ENCODE measurements at regions not wholly inside any gene's neighbourhood (a gene's known extent, or its start where the extent isn't known, plus 50 kb on each side); places are given as distances from the start of the nearest gene placed in this dataset.

DNA sequence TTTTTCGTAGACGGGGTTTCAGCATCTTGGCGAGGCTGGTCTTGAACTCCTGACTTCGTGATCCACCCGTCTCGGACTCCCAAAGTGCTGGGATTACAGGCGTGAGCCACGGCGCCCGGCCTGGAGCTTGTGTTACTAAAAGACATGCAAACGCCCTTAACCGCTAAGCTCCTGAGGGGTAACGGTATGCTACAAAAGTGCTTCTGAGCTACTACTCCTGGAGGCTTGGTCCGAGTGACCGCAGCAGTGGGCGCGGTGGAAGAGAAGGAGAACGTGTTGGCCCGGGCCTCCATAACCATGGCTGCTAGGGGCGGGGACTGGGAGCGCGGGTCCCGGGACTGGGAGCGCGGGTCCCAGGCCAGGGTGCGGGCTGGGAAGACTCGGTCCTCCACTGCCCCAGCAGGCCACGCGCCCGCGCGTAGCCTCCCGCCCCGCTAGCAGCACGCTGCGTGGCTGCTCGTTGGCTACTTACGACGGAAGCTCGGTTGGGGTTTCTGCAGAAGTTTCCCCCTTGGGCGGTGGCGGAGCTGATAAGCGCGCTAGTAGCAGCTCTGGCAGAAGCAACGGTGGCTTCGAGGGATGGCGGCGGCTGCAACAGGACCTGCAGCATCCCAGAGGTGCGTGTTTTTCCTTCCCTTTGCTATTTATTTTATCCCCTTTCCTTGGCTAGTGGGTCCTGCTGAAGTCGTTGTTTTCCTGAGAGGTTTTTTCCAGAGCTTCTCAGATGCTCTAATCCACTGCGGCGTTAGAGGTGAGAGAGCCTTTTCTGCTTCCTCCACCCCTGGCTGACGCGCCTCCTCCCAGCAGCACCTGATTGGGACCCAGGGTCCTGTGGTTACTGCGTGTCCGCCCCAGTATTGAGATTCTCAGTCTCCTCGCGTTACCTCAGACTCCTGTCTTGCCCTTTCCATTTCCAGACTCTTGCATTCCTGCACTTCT is 69.2 kb upstream of the CCDC180 start (continued):
- TF ChIP-seq, protein P1, sequence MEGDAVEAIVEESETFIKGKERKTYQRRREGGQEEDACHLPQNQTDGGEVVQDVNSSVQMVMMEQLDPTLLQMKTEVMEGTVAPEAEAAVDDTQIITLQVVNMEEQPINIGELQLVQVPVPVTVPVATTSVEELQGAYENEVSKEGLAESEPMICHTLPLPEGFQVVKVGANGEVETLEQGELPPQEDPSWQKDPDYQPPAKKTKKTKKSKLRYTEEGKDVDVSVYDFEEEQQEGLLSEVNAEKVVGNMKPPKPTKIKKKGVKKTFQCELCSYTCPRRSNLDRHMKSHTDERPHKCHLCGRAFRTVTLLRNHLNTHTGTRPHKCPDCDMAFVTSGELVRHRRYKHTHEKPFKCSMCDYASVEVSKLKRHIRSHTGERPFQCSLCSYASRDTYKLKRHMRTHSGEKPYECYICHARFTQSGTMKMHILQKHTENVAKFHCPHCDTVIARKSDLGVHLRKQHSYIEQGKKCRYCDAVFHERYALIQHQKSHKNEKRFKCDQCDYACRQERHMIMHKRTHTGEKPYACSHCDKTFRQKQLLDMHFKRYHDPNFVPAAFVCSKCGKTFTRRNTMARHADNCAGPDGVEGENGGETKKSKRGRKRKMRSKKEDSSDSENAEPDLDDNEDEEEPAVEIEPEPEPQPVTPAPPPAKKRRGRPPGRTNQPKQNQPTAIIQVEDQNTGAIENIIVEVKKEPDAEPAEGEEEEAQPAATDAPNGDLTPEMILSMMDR (IDR thresholded peaks at IDR 0.05; ENCODE audit: control extremely low read depth in 1 of 3, insufficient read depth in 1 of 3, low read depth in 1 of 3, low read length in 3 of 3): no peak
- TF ChIP-seq, protein P2, sequence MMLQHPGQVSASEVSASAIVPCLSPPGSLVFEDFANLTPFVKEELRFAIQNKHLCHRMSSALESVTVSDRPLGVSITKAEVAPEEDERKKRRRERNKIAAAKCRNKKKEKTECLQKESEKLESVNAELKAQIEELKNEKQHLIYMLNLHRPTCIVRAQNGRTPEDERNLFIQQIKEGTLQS (IDR thresholded peaks at IDR 0.05; ENCODE audit: insufficient read depth, low read depth, low read length): no peak
- TF ChIP-seq, protein P3, sequence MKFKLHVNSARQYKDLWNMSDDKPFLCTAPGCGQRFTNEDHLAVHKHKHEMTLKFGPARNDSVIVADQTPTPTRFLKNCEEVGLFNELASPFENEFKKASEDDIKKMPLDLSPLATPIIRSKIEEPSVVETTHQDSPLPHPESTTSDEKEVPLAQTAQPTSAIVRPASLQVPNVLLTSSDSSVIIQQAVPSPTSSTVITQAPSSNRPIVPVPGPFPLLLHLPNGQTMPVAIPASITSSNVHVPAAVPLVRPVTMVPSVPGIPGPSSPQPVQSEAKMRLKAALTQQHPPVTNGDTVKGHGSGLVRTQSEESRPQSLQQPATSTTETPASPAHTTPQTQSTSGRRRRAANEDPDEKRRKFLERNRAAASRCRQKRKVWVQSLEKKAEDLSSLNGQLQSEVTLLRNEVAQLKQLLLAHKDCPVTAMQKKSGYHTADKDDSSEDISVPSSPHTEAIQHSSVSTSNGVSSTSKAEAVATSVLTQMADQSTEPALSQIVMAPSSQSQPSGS (IDR thresholded peaks at IDR 0.05; ENCODE audit: low read length): no peak
- TF ChIP-seq POU5F1 (IDR thresholded peaks at IDR 0.05; ENCODE audit: low read depth, low read length) (no peak), HDAC6 (IDR thresholded peaks at IDR 0.05; ENCODE audit: low read depth, low read length) (no peak), BCL11A (IDR thresholded peaks at IDR 0.05; ENCODE audit: low read depth in 2 of 2, low read length in 2 of 2) (no peak), TAF1 (IDR thresholded peaks at IDR 0.05; ENCODE audit: low read depth, low read length) (peak; percentile 68), NRF1 (IDR thresholded peaks at IDR 0.05; ENCODE audit: low read depth, low read length) (no peak), ASH2L (IDR thresholded peaks at IDR 0.05; ENCODE audit: low read length) (peak; percentile 55), EGR1 (IDR thresholded peaks at IDR 0.05; ENCODE audit: borderline replicate concordance, low read depth, low read length) (no peak), RBBP5 (IDR thresholded peaks at IDR 0.05; ENCODE audit: borderline replicate concordance, low read depth, low read length) (peak; percentile 73; the same call in 1 of the 2 replicates), CEBPB (IDR thresholded peaks at IDR 0.05; ENCODE audit: low read depth, low read length) (no peak), GTF2F1 (IDR thresholded peaks at IDR 0.05; ENCODE audit: borderline replicate concordance, low read depth, low read length) (no peak), BACH1 (IDR thresholded peaks at IDR 0.05; ENCODE audit: low read length) (no peak; the same call in 1 of the 2 replicates), SP4 (IDR thresholded peaks at IDR 0.05; ENCODE audit: low read length) (no peak), ZNF274 (IDR thresholded peaks at IDR 0.05; ENCODE audit: borderline replicate concordance, extremely low read depth, low read length) (no peak)
- TF ChIP-seq, protein P4, sequence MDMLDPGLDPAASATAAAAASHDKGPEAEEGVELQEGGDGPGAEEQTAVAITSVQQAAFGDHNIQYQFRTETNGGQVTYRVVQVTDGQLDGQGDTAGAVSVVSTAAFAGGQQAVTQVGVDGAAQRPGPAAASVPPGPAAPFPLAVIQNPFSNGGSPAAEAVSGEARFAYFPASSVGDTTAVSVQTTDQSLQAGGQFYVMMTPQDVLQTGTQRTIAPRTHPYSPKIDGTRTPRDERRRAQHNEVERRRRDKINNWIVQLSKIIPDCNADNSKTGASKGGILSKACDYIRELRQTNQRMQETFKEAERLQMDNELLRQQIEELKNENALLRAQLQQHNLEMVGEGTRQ (IDR thresholded peaks at IDR 0.05; ENCODE audit: low read length): no peak
- TF ChIP-seq, protein P5, sequence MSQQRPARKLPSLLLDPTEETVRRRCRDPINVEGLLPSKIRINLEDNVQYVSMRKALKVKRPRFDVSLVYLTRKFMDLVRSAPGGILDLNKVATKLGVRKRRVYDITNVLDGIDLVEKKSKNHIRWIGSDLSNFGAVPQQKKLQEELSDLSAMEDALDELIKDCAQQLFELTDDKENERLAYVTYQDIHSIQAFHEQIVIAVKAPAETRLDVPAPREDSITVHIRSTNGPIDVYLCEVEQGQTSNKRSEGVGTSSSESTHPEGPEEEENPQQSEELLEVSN (IDR thresholded peaks at IDR 0.05): peak; percentile 94

Measured in H1 (cell line).